ENCODE measurements at regions not wholly inside any gene's neighbourhood (a gene's known extent, or its start where the extent isn't known, plus 50 kb on each side); places are given as distances from the start of the nearest gene placed in this dataset.

GRCh38 chr10:4511509-4511908 is 314.5 kb upstream of the AKR1E2 start:
- Histone ChIP-seq H3K36me3 (ENCODE audit: control insufficient read depth, insufficient read depth, low read length) (no peaks in the 10 kb centered on the region), H3K4me3 (ENCODE audit: low read depth in 2 of 2, low read length in 2 of 2) (no peak overlapping the region), H3K4me1 (ENCODE audit: control insufficient read depth, insufficient read depth, low read length) (no peaks in the 10 kb centered on the region), H3K9me3 (ENCODE audit: control insufficient read depth, insufficient read depth, low read depth, low read length) (0 out of 2 replicates have a peak, but pooled peaks cover 4% of the 10 kb centered on the region), H3K27me3 (ENCODE audit: control insufficient read depth, insufficient read depth, low read length) (no peaks in the 10 kb centered on the region), H3K27ac (ENCODE audit: low read length) (peak overlapping the region; percentile 57; the same call in 1 of the 2 replicates)
- TF ChIP-seq CTCF (IDR thresholded peaks at IDR 0.05) (no peak), REST (IDR thresholded peaks at IDR 0.05; ENCODE audit: insufficient read depth in 1 of 2, low read depth in 2 of 2, low read length in 1 of 2) (no peak), TCF7L2 (IDR thresholded peaks at IDR 0.05; ENCODE audit: low read depth, low read length) (no peak), POLR2AphosphoS5 (IDR thresholded peaks at IDR 0.05; ENCODE audit: low read depth, low read length) (no peak)
- in situ Hi-C loops (cut with HindIII; ENCODE audit: low pct_unique_long_range_greater_than_20kb, low sequenced_read_pairs), result no loop called here
- intact Hi-C loops (cut with micrococcal nuclease; ENCODE audit: unreplicated experiment), result no loop called here
- CTCF ChIA-PET, result no interaction called here
- DNase-seq (ENCODE audit: low read depth, low spot score), result no peak
- BruUV-seq (replicated peaks), result no TSS peak
- no peak for ATAC-seq
- POLR2A ChIA-PET, result no interaction called here

GRCh38 chr10:4509405-4509804 is 316.6 kb upstream of the AKR1E2 start:
- DNase-seq (ENCODE audit: low read depth, low spot score) (no peak), ATAC-seq (no peak)
- TF ChIP-seq TCF7L2 (IDR thresholded peaks at IDR 0.05; ENCODE audit: low read depth, low read length), result no peak
- no peak for TF ChIP-seq REST (IDR thresholded peaks at IDR 0.05; ENCODE audit: insufficient read depth in 1 of 2, low read depth in 2 of 2, low read length in 1 of 2)
- TF ChIP-seq CTCF (IDR thresholded peaks at IDR 0.05), result no peak
- no peak for TF ChIP-seq POLR2AphosphoS5 (IDR thresholded peaks at IDR 0.05; ENCODE audit: low read depth, low read length)
- TF ChIP-seq SIN3A (IDR thresholded peaks at IDR 0.05; ENCODE audit: borderline replicate concordance, insufficient read depth, low read depth, low read length), result no peak
- in situ Hi-C loops (cut with HindIII; ENCODE audit: low pct_unique_long_range_greater_than_20kb, low sequenced_read_pairs), result no loop called here
- no peaks in the 10 kb centered on the region for H3K36me3 ChIP-seq (ENCODE audit: control insufficient read depth, insufficient read depth, low read length)
- H3K4me1 ChIP-seq (ENCODE audit: control insufficient read depth, insufficient read depth, low read length), result no peaks in the 10 kb centered on the region
- intact Hi-C loops (cut with micrococcal nuclease; ENCODE audit: unreplicated experiment), result no loop called here
- POLR2A ChIA-PET, result no interaction called here
- CTCF ChIA-PET, result no interaction called here
- H3K9me3 ChIP-seq (ENCODE audit: control insufficient read depth, insufficient read depth, low read depth, low read length), result no peaks in the 10 kb centered on the region; the same call in 1 of the 2 replicates
- no peak overlapping the region for H3K4me3 ChIP-seq (ENCODE audit: low read depth in 2 of 2, low read length in 2 of 2)
- peak overlapping the region; percentile 39; the same call in 1 of the 2 replicates for H3K27ac ChIP-seq (ENCODE audit: low read length)
- no peaks in the 10 kb centered on the region for H3K27me3 ChIP-seq (ENCODE audit: control insufficient read depth, insufficient read depth, low read length)
- BruUV-seq (replicated peaks), result no TSS peak

Measured in Panc1 (cell line).